ENCODE measurements at regions not wholly inside any gene's neighbourhood (a gene's known extent, or its start where the extent isn't known, plus 50 kb on each side); places are given as distances from the start of the nearest gene placed in this dataset.

DNA sequence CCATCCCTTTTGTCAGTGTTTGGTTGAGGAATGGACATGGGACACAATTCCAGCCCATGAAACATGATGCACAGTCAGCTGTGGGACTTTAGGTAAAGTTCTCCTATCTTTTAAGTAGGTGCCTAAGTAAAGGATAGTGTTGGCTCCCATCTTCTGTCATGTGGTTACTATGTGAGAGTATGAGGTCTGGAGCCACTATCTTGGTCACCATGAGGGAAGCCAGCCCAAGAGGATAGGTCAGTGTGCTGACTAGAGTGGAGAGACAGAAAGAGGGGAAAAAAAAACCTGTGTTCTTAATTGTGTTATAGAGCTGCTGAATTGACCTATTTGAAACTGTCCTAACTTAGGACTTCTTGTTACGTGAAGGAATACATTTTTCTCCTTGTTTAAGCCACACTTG lies 89.7 kb upstream of the NAMPT start:
- H3K4me3 ChIP-seq, result no peak overlapping the region
- no peak overlapping the region for H3K9ac ChIP-seq (ENCODE audit: insufficient read depth in 1 of 2, low read length in 2 of 2)
- TF ChIP-seq CTCF (IDR thresholded peaks at IDR 0.05; ENCODE audit: control extremely low read depth, extremely low read depth), result no peak
- H3K9me3 ChIP-seq (ENCODE audit: control insufficient read depth in 4 of 4, insufficient read depth in 3 of 4, low read length in 3 of 4), result peaks cover 0 to 2% (median 0%) of the 10 kb centered on the region in 4 donors
- H3K36me3 ChIP-seq (ENCODE audit: control insufficient read depth in 4 of 4, insufficient read depth in 4 of 4, low read length in 4 of 4), result no peaks in the 10 kb centered on the region
- peaks cover 0 to 3% (median 2%) of the 10 kb centered on the region in 5 donors for H3K4me1 ChIP-seq (ENCODE audit: control insufficient read depth in 5 of 5, insufficient read depth in 5 of 5, low read length in 5 of 5)
- DNase-seq, result no peak
- 94 to 100% methylated on average over 1 of the region's 1 CpG for WGBS, 2 donors
- no peaks in the 10 kb centered on the region for H3K27me3 ChIP-seq (ENCODE audit: control insufficient read depth in 3 of 3, insufficient read depth in 3 of 3, low read length in 2 of 3)
- H3K27ac ChIP-seq (ENCODE audit: low read depth in 1 of 2, low read length in 1 of 2), result no peak overlapping the region
- no peak for ATAC-seq (ENCODE audit: insufficient read depth, low FRiP score)

DNA sequence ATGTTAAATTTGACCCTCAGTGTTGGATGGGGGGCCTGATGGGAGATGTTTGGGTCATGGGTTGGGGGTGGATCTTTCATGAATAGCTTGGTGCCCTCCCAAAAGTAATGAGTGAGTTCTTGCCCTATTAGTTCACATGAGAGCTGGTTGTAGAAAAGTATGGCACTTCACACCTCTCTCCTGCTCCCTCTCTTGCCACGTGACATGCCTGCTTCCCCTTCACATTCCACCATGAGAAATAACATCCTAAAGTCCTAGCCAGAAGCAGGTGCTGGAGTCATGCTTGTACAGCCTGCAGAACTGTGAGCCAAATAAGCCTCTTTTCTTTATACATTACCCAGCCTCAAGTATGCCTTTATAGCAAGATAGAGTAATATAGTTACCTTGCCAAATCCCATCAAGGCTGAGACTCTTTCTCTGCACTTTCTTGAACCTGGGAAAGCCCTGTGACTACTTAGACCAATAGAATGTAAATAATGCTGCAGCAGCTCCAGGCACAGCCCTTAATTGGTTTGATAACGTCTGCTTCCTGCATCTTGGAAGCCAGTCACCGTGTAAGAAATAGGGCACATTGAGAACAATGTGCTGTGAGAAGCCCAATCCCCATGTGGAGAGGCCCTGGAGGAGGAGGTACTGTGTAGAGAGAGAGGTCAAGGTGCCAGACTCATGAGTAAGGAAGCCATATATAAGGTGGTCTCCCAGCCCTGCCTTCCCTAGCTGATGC lies 88.0 kb upstream of the NAMPT start:
- H3K27ac ChIP-seq (ENCODE audit: low read depth in 1 of 2, low read length in 1 of 2), result no peak overlapping the region
- ATAC-seq (ENCODE audit: insufficient read depth, low FRiP score) (no peak), DNase-seq (peak in 1 of 3 donors; percentile 11)
- H3K9ac ChIP-seq (ENCODE audit: insufficient read depth in 1 of 2, low read length in 2 of 2), result no peak overlapping the region
- H3K4me1 ChIP-seq (ENCODE audit: control insufficient read depth in 5 of 5, insufficient read depth in 5 of 5, low read length in 5 of 5), result peaks cover 0 to 3% (median 2%) of the 10 kb centered on the region in 5 donors
- 35 to 47% methylated on average over 3 of the region's 3 CpGs for WGBS, 2 donors
- no peak overlapping the region for H3K4me3 ChIP-seq
- no peaks in the 10 kb centered on the region for H3K27me3 ChIP-seq (ENCODE audit: control insufficient read depth in 3 of 3, insufficient read depth in 3 of 3, low read length in 2 of 3)
- H3K36me3 ChIP-seq (ENCODE audit: control insufficient read depth in 4 of 4, insufficient read depth in 4 of 4, low read length in 4 of 4), result no peaks in the 10 kb centered on the region
- no peak for TF ChIP-seq CTCF (IDR thresholded peaks at IDR 0.05; ENCODE audit: control extremely low read depth, extremely low read depth)
- peaks cover 0 to 2% (median 0%) of the 10 kb centered on the region in 4 donors for H3K9me3 ChIP-seq (ENCODE audit: control insufficient read depth in 4 of 4, insufficient read depth in 3 of 4, low read length in 3 of 4)

DNA sequence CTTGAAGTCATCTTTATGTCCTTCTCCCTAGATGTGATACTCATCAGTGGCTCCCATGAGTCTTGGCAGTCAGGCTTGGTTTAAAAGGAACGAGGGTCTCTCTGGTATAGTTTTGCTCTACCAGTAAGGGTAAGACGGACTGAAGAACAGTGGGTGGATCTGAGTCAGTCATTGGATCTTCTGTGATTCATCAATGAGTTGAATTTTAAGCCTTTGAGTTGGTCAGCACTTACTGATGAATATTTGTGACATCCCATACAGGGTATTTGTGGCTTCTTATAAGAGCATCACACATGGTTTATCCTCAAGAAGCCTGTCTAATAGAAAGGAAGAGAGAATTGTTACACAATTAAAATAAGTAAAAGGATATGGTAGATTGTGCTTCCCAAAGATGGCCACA lies 87.3 kb upstream of the NAMPT start:
- ATAC-seq (ENCODE audit: insufficient read depth, low FRiP score), result no peak
- no peak for DNase-seq
- H3K27me3 ChIP-seq (ENCODE audit: control insufficient read depth in 3 of 3, insufficient read depth in 3 of 3, low read length in 2 of 3), result no peaks in the 10 kb centered on the region
- H3K36me3 ChIP-seq (ENCODE audit: control insufficient read depth in 4 of 4, insufficient read depth in 4 of 4, low read length in 4 of 4), result no peaks in the 10 kb centered on the region
- peaks cover 0 to 3% (median 2%) of the 10 kb centered on the region in 5 donors for H3K4me1 ChIP-seq (ENCODE audit: control insufficient read depth in 5 of 5, insufficient read depth in 5 of 5, low read length in 5 of 5)
- H3K9ac ChIP-seq (ENCODE audit: insufficient read depth in 1 of 2, low read length in 2 of 2), result no peak overlapping the region
- no peak overlapping the region for H3K27ac ChIP-seq (ENCODE audit: low read depth in 1 of 2, low read length in 1 of 2)
- H3K4me3 ChIP-seq, result no peak overlapping the region
- TF ChIP-seq CTCF (IDR thresholded peaks at IDR 0.05; ENCODE audit: control extremely low read depth, extremely low read depth), result no peak
- WGBS, 2 donors, result 89% methylated on average over 2 of the region's 2 CpGs
- H3K9me3 ChIP-seq (ENCODE audit: control insufficient read depth in 4 of 4, insufficient read depth in 3 of 4, low read length in 3 of 4), result peaks cover 0 to 2% (median 0%) of the 10 kb centered on the region in 4 donors

Measured in lung (tissue), 11 donors.